ENCODE measurements at regions not wholly inside any gene's neighbourhood (a gene's known extent, or its start where the extent isn't known, plus 50 kb on each side); places are given as distances from the start of the nearest gene placed in this dataset.
A peak's percentile ranks its signal among the peaks of the same experiment; 100 is the strongest.

GRCh38 chr10:44326474-44327030 lies 58.3 kb downstream of the CXCL12 start:
- DNase-seq (ENCODE audit: low read depth in 2 of 2): no peak

- DNase-seq (ENCODE audit: low read depth in 2 of 2): no peak
These were observed 59.1 kb downstream of the CXCL12 start for GRCh38 chr10:44325596-44326307.

GRCh38 chr10:44325157-44325556 lies 59.7 kb downstream of the CXCL12 start:
- no peak for DNase-seq (ENCODE audit: low read depth in 2 of 2)

- DNase-seq (ENCODE audit: low read depth in 2 of 2): no peak
These were observed 61.1 kb downstream of the CXCL12 start for GRCh38 chr10:44323838-44324237.

GRCh38 chr10:44322137-44322536 lies 62.8 kb downstream of the CXCL12 start:
- DNase-seq (ENCODE audit: low read depth in 2 of 2): no peak

GRCh38 chr10:44320756-44321155 lies 64.1 kb downstream of the CXCL12 start:
- no peak for DNase-seq (ENCODE audit: low read depth in 2 of 2)

GRCh38 chr10:44317856-44318255 lies 67.0 kb downstream of the CXCL12 start:
- no peak for DNase-seq (ENCODE audit: low read depth in 2 of 2)

GRCh38 chr10:44316922-44317215 lies 68.0 kb downstream of the CXCL12 start:
- no peak for DNase-seq (ENCODE audit: low read depth in 2 of 2)

- peak in 1 of 2 donors; percentile 12 for DNase-seq (ENCODE audit: low read depth in 2 of 2)
These were observed 68.5 kb downstream of the CXCL12 start for GRCh38 chr10:44316187-44316921.

- no peak for DNase-seq (ENCODE audit: low read depth in 2 of 2)
These were observed 70.0 kb downstream of the CXCL12 start for GRCh38 chr10:44314802-44315460.

- no peak for DNase-seq (ENCODE audit: low read depth in 2 of 2)
These were observed 71.1 kb downstream of the CXCL12 start for GRCh38 chr10:44313761-44314165.

- DNase-seq (ENCODE audit: low read depth in 2 of 2): no peak
These were observed 72.5 kb downstream of the CXCL12 start for GRCh38 chr10:44312401-44312800.

- DNase-seq (ENCODE audit: low read depth in 2 of 2): no peak
These were observed 73.3 kb downstream of the CXCL12 start for GRCh38 chr10:44311563-44312051.

GRCh38 chr10:44310762-44311562 lies 73.9 kb downstream of the CXCL12 start:
- DNase-seq (ENCODE audit: low read depth in 2 of 2): peak; percentile 61 to 63

GRCh38 chr10:44309939-44310761 lies 74.7 kb downstream of the CXCL12 start:
- DNase-seq (ENCODE audit: low read depth in 2 of 2): no peak

GRCh38 chr10:44309361-44309760 lies 75.5 kb downstream of the CXCL12 start:
- DNase-seq (ENCODE audit: low read depth in 2 of 2): no peak

GRCh38 chr10:44308935-44309334 lies 76.0 kb downstream of the CXCL12 start:
- DNase-seq (ENCODE audit: low read depth in 2 of 2): no peak

GRCh38 chr10:44307691-44308090 lies 77.2 kb downstream of the CXCL12 start:
- no peak for DNase-seq (ENCODE audit: low read depth in 2 of 2)

- no peak for DNase-seq (ENCODE audit: low read depth in 2 of 2)
These were observed 78.1 kb downstream of the CXCL12 start for GRCh38 chr10:44306762-44307161.

- no peak for DNase-seq (ENCODE audit: low read depth in 2 of 2)
These were observed 78.7 kb downstream of the CXCL12 start for GRCh38 chr10:44306147-44306710.
